ENCODE measurements at regions not wholly inside any gene's neighbourhood (a gene's known extent, or its start where the extent isn't known, plus 50 kb on each side); places are given as distances from the start of the nearest gene placed in this dataset.
"Not testable (repeated sequence)": the region's sequence is repeated elsewhere in the genome, so short reads cannot be mapped to it uniquely, and the experiment has no call there.

GRCh38 chr20:47985092-47985850 is 200.0 kb upstream of the SULF2 start:
- no peak for DNase-seq (ENCODE audit: low spot score)
- intact Hi-C loops (cut with micrococcal nuclease), result no loop called here
- Mint-ChIP-seq H3K27me3 (ENCODE audit: insufficient read depth) (peaks cover 2% of the 10 kb centered on the region), H3K4me3 (no peak overlapping the region), H3K4me1 (ENCODE audit: low read depth) (no peaks in the 10 kb centered on the region), H3K36me3 (ENCODE audit: low read depth) (no peaks in the 10 kb centered on the region), H3K9me3 (no peaks in the 10 kb centered on the region), H3K27ac (no peak overlapping the region)

- H3K27me3 Mint-ChIP-seq (ENCODE audit: insufficient read depth), result peaks cover 2% of the 10 kb centered on the region
- no peak for DNase-seq (ENCODE audit: low spot score)
- intact Hi-C loops (cut with micrococcal nuclease), result no loop called here
- H3K36me3 Mint-ChIP-seq (ENCODE audit: low read depth), result no peaks in the 10 kb centered on the region
- no peaks in the 10 kb centered on the region for H3K4me1 Mint-ChIP-seq (ENCODE audit: low read depth)
- no peak overlapping the region for H3K4me3 Mint-ChIP-seq
- no peaks in the 10 kb centered on the region for H3K9me3 Mint-ChIP-seq
- H3K27ac Mint-ChIP-seq, result no peak overlapping the region
These were observed 199.2 kb upstream of the SULF2 start for GRCh38 chr20:47984437-47984836.

GRCh38 chr20:47983642-47984041 is 198.4 kb upstream of the SULF2 start:
- H3K4me1 Mint-ChIP-seq (ENCODE audit: low read depth); H3K36me3 Mint-ChIP-seq (ENCODE audit: low read depth); DNase-seq (ENCODE audit: low spot score); H3K27ac Mint-ChIP-seq; H3K4me3 Mint-ChIP-seq; intact Hi-C loops (cut with micrococcal nuclease); H3K9me3 Mint-ChIP-seq; H3K27me3 Mint-ChIP-seq (ENCODE audit: insufficient read depth): not testable (repeated sequence)

GRCh38 chr20:47982574-47983360 is 197.5 kb upstream of the SULF2 start:
- peaks cover 6% of the 10 kb centered on the region for H3K27me3 Mint-ChIP-seq (ENCODE audit: insufficient read depth)
- no peak for DNase-seq (ENCODE audit: low spot score)
- H3K4me1 Mint-ChIP-seq (ENCODE audit: low read depth), result peaks cover 4% of the 10 kb centered on the region
- H3K4me3 Mint-ChIP-seq, result no peak overlapping the region
- H3K36me3 Mint-ChIP-seq (ENCODE audit: low read depth), result no peaks in the 10 kb centered on the region
- no peak overlapping the region for H3K27ac Mint-ChIP-seq
- no peaks in the 10 kb centered on the region for H3K9me3 Mint-ChIP-seq
- intact Hi-C loops (cut with micrococcal nuclease), result no loop called here

GRCh38 chr20:47981222-47981621 is 195.9 kb upstream of the SULF2 start:
- no peaks in the 10 kb centered on the region for H3K9me3 Mint-ChIP-seq
- H3K36me3 Mint-ChIP-seq (ENCODE audit: low read depth), result no peaks in the 10 kb centered on the region
- intact Hi-C loops (cut with micrococcal nuclease), result no loop called here

GRCh38 chr20:47980336-47981177 is 195.3 kb upstream of the SULF2 start:
- Mint-ChIP-seq H3K27ac (no peak overlapping the region), H3K4me3 (no peak overlapping the region), H3K9me3 (no peaks in the 10 kb centered on the region), H3K27me3 (ENCODE audit: insufficient read depth) (peaks cover 6% of the 10 kb centered on the region), H3K4me1 (ENCODE audit: low read depth) (peaks cover 9% of the 10 kb centered on the region), H3K36me3 (ENCODE audit: low read depth) (no peaks in the 10 kb centered on the region)
- intact Hi-C loops (cut with micrococcal nuclease), result no loop called here
- DNase-seq (ENCODE audit: low spot score), result no peak

More at GRCh38 chr20:47981222-47981621, 195.9 kb upstream of the SULF2 start:
- H3K4me1 Mint-ChIP-seq (ENCODE audit: low read depth), result peaks cover 9% of the 10 kb centered on the region
- DNase-seq (ENCODE audit: low spot score), result no peak
- H3K4me3 Mint-ChIP-seq, result no peak overlapping the region
- peaks cover 6% of the 10 kb centered on the region for H3K27me3 Mint-ChIP-seq (ENCODE audit: insufficient read depth)
- H3K27ac Mint-ChIP-seq, result no peak overlapping the region

- H3K9me3 Mint-ChIP-seq; H3K27me3 Mint-ChIP-seq (ENCODE audit: insufficient read depth); DNase-seq (ENCODE audit: low spot score); intact Hi-C loops (cut with micrococcal nuclease); H3K27ac Mint-ChIP-seq; H3K36me3 Mint-ChIP-seq (ENCODE audit: low read depth); H3K4me1 Mint-ChIP-seq (ENCODE audit: low read depth); H3K4me3 Mint-ChIP-seq: not testable (repeated sequence)
These were observed 194.2 kb upstream of the SULF2 start for GRCh38 chr20:47979361-47980095.

GRCh38 chr20:47978428-47979120 is 193.3 kb upstream of the SULF2 start:
- H3K4me3 Mint-ChIP-seq, result not testable (repeated sequence)

GRCh38 chr20:47977789-47978252 is 192.5 kb upstream of the SULF2 start:
- not testable (repeated sequence) for H3K4me1 Mint-ChIP-seq (ENCODE audit: low read depth)

More at GRCh38 chr20:47978428-47979120, 193.3 kb upstream of the SULF2 start:
- H3K27me3 Mint-ChIP-seq (ENCODE audit: insufficient read depth); H3K36me3 Mint-ChIP-seq (ENCODE audit: low read depth); H3K9me3 Mint-ChIP-seq; intact Hi-C loops (cut with micrococcal nuclease); DNase-seq (ENCODE audit: low spot score); H3K27ac Mint-ChIP-seq; H3K4me1 Mint-ChIP-seq (ENCODE audit: low read depth): not testable (repeated sequence)

GRCh38 chr20:47977017-47977788 is 191.9 kb upstream of the SULF2 start:
- H3K27me3 Mint-ChIP-seq (ENCODE audit: insufficient read depth); H3K9me3 Mint-ChIP-seq; H3K4me1 Mint-ChIP-seq (ENCODE audit: low read depth); DNase-seq (ENCODE audit: low spot score); H3K27ac Mint-ChIP-seq; intact Hi-C loops (cut with micrococcal nuclease); H3K36me3 Mint-ChIP-seq (ENCODE audit: low read depth); H3K4me3 Mint-ChIP-seq: not testable (repeated sequence)

More at GRCh38 chr20:47977789-47978252, 192.5 kb upstream of the SULF2 start:
- H3K4me3 Mint-ChIP-seq; H3K36me3 Mint-ChIP-seq (ENCODE audit: low read depth); H3K27me3 Mint-ChIP-seq (ENCODE audit: insufficient read depth); intact Hi-C loops (cut with micrococcal nuclease); DNase-seq (ENCODE audit: low spot score); H3K27ac Mint-ChIP-seq; H3K9me3 Mint-ChIP-seq: not testable (repeated sequence)

GRCh38 chr20:47974234-47974878 is 189.1 kb upstream of the SULF2 start:
- peaks cover 9% of the 10 kb centered on the region for H3K4me1 Mint-ChIP-seq (ENCODE audit: low read depth)
- H3K27ac Mint-ChIP-seq, result no peak overlapping the region
- no peaks in the 10 kb centered on the region for H3K36me3 Mint-ChIP-seq (ENCODE audit: low read depth)
- no peak for DNase-seq (ENCODE audit: low spot score)
- H3K9me3 Mint-ChIP-seq, result no peaks in the 10 kb centered on the region
- intact Hi-C loops (cut with micrococcal nuclease), result no loop called here
- no peak overlapping the region for H3K4me3 Mint-ChIP-seq
- peaks cover 7% of the 10 kb centered on the region for H3K27me3 Mint-ChIP-seq (ENCODE audit: insufficient read depth)
